ENCODE measurements at regions not wholly inside any gene's neighbourhood (a gene's known extent, or its start where the extent isn't known, plus 50 kb on each side); places are given as distances from the start of the nearest gene placed in this dataset.
"Not testable (repeated sequence)": the region's sequence is repeated elsewhere in the genome, so short reads cannot be mapped to it uniquely, and the experiment has no call there.

DNA sequence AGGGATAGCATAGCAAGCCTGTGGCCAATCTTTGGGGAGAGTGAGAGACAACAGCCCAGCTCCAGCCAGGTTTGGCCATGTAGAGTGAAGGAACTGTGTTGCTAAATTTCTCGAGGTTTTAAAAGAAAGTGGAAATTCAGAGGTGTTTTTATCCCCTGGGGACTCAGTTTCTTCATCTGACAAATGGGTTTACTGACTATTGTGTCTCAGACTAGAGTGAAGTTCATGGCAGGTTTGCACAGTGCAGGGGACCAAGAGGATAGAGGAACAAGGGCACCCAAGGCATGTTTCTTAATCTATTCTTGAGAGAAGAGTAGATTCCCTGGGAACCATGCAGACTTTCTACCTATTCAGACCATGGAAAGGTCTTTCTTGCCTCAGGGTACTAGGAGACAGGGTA, 555.8 kb upstream of the C16orf82 start:
- DNase-seq: no peak

DNA sequence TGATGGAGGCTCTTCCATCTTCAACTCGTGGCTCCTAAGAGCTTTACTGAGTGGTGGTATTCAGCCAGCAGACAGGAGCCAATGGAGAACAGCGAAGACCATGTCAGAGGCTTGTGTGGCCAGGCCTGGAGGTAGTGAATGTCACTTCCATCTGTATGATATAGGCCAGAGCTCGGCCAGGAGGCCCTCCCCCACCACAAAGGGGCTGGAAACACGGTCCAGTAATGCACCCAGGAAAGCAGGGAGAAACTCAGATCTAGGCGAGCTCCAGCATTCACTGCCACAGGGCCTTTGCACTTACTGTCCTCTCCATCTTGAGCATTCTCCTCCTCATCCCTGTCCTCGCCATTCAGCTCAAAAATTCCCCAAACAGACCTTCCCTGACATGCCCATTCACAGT, 555.3 kb upstream of the C16orf82 start:
- no peak for DNase-seq

DNA sequence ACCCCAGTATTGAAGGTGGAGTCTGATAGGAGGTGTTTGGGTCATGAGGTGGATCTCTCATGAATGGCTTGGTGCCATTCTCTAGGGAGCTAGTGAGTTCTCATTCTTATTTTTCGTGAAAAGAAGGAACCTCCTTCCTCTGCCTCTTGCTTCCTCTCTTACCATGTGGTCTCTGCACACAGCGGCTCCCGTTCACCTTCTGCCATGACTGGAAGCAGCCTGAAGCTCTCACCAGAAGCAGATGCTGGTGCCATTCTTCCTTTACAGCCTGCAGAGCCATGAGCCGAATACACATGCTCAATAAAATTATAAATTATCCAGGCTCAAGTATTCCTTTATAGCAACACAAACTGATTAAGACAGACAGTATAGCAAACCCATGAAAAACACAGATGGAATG, 545.1 kb upstream of the C16orf82 start:
- DNase-seq: no peak

DNA sequence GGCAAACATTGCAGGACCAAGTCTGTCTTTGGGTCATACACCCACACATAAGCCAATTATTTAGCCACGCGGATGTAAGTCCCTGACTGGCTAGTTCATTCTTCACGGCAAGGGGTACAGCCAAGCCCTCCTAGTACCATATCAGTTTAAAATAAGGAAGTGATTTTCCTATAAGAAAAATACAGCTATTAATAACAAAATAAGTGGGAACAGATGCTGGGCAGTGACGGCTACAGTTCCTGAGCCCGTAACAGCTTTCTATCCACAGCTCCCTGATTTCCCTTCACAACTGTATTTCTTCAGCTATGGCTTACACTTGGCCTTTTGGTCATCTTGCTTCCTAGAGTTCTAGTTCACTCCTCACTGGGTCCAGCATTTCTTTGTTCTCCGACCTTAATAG, 542.4 kb upstream of the C16orf82 start:
- DNase-seq: no peak

DNA sequence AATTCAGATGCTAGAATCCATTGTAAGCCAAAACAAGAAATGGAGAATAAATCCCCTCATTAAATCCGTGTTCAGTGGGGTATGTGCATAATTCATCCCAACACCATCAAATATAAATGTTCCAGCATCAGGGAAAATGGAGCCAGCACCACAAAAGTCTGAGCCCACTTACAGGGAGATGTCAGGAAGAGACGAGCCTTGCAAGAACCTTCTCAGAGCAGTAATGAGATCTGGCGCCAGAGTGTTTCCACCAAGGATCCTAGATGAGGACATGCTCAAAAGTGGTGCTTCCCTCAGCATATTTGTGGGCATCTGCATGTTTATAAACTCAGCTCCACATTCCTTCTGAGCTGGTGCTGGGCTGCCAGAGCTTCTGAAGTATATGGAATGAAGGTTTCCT, 541.9 kb upstream of the C16orf82 start:
- no peak for DNase-seq

DNA sequence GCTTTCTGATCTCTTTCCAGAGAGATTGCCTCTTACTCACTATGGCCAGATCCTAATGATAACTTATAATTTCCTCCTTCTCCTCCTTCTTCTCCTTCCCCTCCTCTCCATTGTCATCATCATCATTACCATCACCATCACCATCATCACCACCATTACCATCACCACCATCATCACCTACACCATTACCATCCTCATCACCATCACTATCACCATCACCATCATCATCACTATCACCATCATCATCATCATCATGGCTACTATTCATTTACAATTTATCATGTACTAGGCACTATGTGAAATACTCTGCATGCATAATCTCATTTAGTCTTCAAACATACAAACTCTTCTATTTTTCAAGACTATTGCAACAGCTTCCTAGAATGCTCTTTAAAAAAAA, 540.9 kb upstream of the C16orf82 start:
- no peak for DNase-seq

DNA sequence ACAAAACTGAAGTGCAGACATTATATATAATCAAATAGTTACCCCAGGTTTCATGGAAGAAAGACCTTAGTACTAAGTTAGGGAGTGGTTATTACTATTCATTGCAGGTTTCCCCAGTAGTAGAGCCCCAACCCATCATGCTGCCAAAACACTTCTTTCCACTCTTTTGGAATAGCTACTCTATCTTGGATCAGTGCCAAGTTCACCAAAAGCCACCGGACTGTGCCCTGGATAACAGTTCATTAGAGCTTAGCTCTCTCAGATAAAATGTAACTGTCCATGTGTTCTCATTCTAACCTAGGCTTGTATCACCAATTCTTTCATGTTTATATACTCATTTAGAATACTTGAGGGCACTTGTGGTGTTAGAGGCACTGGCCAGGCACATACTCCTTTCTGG, 540.1 kb upstream of the C16orf82 start:
- DNase-seq: no peak

DNA sequence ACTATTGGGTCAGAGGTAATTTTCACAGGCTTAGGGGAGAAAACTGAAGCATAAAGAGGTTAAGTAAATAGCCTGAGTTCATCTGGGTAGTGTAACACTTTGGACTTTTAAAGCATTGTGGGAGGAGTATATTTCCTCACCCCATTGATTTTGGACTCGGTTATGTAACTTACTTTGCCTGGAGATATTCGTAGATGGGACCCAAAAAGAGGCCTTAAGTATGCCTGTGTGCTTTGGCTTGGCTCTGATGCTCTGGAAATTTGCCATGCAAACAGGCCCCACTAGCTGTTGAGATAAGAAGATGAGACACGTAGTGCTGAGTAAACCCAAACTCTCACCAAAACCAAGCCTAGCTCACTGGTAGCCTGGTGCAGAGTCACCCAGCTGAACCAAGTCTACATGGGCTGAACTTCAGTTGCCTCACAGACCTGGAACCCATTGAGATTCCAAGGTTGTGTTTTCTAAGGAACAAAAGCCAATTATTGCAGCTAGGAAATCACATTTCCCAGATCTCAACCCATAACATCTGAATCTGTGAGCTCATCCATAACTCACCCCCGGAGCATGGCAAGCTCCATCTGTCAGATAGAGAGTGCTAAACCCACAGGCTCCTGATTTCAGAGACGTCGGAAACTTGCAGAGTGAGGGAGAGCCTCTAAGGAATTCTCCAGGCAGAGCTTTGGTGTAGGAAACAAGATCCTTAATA, 536.0 kb upstream of the C16orf82 start:
- DNase-seq: no peak

DNA sequence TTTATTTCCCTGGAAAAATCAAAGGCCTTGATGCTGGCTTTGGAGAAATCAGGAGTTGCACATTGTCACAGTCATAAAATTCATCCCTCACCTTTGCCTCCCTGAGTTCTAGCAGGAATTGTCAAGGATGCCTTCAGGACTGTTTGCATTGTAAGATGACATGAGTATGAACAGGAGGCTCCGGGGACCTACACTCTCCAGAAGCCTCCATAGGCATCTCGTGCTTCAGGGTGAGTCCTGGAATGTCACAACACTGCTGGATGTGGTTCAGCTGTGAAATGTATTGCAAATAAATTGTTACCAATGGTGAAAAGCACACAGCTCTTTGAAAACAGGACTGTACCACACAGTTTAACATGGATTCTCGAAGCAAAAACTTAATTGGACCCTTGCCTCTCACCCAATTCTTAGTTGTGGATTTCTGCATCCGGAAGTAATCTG, 535.4 kb upstream of the C16orf82 start:
- no peak for DNase-seq

DNA sequence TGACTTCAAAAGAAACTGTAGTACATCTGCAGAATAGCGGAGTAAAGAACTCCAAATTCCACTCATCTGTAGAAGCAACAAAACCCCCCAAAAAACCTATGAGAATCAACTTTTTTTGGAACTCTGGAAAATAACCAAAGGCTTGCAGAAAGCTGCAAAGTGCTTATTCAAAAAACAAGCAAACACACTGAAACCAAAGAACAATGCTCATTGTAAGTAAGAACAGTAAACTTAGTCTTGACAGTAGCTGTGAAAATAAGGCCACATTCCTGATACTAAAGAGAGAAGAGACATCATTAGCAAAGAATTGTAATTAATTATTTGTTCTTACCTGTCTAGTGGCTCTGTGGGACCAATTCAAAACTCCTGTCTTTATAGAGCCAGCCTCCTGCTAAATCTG, 534.3 kb upstream of the C16orf82 start:
- DNase-seq: no peak

DNA sequence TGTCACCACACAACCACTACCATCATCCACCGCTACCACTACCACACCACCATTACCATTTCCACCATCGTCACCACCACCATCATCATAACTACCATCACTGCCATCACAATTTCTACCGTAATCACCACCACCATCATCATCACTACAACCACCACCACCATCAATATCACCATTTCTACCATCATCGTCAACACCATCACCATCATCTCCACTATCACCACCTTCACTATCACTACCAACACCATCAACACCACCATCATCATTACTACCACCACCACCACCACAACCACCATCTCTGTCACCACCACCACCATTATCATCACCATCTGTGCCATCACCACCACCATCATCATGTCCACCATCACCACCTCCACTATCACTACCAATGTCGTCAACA, 524.5 kb upstream of the C16orf82 start:
- DNase-seq: no peak

DNA sequence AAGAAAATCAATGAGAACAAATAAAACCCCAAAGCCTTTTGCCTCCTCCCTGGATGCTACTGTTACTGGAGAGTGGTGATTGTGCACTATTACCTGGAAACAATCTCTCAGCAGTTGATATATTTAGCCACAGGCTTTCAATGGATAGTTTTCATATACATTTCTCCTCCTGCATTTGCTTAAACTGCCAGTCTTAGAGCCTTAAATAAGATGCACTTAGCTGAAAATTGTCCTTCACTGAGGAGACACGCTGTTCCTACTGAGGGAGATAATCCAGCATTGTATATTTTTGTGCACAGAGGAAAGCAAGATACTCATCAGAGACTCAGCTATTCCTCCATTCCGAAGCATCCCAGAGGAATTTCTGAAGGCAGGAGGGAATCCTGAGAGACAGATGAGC, 520.2 kb upstream of the C16orf82 start:
- DNase-seq: no peak

DNA sequence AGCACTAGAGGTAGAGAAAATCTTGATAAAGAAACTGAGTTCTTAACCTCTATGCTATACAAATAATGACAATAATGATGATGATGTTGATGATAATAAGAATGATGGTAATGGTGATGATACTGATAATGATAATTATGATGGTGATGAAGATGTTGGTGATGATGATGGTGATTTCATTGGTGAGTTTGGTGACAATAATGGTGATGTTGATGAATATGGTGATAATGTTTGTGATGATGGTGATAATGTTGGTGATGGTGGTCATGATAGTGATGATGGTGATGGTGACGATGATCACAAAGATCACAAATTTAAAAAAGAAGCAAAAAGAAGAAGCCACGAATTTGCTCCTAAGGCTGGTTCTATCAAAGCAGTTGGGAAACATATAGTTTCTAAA, 519.0 kb upstream of the C16orf82 start:
- no peak for DNase-seq

DNA sequence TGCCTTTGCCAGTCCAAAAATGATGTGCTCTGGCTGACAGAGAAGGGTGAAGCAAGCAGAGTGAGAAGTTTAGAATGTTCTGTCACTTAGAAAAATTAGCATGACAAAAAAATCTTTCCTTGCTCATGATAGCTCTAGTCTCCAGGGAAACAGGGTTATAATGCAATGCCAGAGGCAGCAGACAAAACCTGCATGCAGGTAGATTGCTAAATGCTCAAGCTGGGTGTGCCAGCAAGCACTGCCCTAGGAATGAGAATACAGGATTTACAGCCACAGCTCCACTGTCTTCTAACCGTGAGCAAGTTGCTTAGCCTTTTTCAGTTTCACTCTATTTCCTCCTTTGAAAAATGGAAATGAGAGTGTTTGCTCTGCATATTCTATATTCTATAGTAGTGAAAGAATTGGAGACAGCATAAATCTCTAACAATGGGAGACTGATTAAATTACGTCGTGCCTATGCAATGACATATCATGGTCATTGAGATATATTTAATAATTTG, 516.6 kb upstream of the C16orf82 start:
- DNase-seq: no peak

DNA sequence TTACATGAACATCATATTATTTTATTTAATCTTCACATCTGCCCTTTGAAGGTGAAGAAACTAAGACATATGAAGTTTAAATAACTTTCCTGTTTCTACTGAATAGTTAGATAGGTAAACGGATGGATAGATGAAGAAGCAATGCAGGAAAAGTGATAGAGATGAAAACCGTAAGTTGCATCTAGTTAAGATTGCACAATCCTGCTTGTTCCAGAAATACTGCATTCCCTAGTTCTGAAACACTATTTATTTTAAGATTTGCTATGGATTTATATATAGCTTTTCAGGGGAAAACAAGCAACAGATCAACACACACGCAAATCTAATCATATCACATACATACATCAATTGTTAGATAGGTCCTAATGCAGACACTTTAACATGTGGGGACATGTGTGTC, 512.7 kb upstream of the C16orf82 start:
- no peak for DNase-seq

DNA sequence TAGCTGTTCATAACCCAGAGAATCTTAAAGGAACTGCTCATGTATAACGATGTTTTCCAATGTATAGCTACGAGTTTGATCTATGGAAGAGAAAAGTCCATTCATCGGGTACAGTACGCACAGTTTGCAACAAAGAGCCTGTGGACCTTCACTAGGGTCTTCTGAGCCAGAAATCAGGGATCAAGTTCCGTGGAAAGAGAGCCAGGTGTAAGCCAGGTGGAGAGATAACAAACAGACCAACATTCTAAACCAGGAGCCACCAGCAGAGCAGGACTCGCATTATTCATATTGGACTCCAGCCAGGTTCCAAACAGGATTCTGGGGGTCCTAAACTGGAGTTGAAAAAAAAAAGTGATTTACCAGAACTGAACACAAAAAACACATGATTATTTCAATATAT, 505.4 kb upstream of the C16orf82 start:
- no peak for DNase-seq

DNA sequence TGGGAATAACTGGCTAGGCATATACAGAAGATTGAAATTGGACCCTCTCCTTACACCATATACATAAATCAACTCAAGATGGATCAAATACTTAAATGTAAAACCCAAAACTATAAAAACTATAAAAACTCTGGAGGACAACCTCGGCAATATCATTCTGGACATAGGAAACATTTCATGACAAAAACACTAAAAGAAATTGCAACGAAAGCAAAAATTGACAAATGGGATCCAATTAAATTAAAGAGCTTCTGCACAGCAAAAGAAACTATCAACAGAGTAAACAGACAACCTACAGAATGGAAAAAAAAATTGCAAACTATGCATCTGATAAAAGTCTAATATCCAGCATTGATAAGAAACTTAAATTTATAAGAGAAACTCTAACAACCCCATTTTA, 503.7 kb upstream of the C16orf82 start:
- no peak for DNase-seq

DNA sequence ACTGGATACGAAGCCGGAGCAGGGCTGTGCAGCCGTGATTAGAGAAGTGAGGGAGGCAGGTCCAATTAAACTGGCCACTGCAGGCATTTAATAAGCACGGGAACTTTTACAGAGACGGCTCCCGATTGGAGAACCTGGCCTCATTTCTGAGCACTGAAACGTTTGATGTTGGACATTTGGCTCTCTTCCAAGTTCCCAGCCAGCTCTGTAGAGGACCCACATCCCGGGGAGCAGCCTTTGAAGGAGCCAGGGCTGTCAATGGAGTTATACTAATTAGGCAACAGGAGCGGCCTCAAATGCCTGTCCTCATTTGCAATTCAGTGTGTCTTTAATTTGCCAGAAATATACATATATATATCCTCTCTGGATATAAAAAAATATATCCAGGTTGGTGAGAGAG, 499.4 kb upstream of the C16orf82 start:
- DNase-seq: no peak

DNA sequence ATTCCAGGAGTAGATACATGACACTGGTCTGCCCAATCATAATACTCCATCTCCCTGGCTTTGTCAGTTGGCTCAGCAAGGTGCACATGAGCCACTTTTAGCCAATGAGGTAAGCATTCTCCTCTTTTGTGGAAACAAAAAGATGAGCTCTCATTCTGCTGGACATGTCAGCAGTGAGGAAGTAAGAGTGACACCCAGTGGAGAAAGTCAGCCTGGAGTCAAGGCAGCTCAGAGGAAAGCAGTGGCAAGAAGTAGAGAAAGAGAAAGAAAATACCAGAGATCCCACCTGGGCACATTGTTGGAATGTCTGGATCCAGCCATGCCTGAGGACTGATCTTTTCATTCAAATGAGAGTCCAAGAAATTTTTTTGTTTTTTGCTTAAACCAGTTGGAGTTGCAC, 496.9 kb upstream of the C16orf82 start:
- no peak for DNase-seq

DNA sequence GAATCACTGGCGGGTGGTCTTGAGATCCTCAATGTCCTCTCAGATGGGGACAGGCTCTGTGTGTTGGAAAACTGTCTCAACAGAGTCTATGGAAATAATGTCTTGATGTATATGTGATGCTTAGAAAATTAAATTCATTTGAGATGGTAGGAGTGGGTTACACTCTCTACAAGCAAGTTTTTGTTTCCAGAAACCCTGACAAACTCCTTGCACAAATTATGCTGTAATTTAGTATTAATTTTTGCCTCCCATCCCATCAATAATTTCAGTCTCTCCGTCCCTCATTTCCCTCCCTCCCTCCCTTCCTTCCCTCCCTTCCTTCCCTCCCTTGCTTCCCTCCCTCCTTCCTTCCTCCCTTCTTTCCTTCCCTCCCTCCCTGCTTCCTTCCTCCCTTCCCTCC, 488.0 kb upstream of the C16orf82 start:
- DNase-seq: no peak

DNA sequence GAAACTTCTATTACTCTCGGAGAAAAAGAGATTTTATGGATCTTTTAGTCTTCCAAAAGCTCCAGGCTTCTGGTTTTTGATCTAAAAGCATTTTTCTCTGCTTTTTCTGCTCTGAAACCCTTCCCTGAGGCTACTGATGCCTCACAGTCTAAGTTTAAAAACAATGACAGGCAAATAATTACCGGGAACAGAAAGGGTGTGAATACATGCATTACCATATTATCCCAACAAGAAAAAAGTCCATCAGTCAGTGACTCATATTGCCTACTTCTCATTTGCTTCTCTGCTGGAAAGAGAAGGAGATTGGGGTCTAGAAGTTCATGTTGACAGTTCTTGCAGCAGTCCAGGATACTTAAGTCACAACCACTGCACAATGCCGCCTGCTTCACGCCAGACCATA, 482.9 kb upstream of the C16orf82 start:
- DNase-seq: no peak

DNA sequence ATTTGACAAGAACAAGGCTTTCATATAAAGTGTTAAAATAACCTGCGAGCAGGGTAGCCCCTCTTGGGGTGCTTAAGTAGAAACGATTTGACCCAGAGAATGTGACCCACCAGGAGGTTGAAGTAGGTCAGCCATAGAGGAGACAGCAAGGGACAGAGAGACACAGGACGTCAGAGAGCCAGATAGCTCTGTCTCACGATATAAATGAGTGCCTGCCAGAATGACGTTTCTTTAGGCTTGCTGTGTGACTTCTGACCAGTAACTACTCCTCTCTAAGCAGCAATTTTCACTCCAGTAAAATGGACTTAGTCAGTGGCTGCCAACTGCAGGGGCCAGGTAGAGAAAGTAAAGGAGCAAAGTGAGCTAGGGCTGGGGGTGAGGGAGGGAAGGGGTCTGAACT, 473.0 kb upstream of the C16orf82 start:
- DNase-seq: no peak

DNA sequence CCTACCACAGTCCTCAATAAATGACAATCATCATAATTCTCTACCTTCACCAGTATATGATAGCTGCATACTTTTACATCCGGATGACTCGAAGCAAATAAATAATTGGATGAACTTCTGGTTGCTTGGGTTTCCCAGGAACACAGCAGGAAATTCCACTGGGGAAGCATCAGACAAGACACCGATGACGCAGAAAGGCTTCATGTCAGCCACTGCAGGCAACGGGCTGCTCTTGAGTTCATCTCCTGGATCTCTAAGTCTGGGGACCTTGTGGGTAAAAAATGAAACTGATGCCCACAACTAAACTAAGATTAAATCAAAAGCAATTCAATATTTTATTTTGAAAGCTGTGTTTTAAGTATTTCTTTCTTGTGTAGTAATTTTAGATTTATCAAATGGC, 472.1 kb upstream of the C16orf82 start:
- DNase-seq: no peak

DNA sequence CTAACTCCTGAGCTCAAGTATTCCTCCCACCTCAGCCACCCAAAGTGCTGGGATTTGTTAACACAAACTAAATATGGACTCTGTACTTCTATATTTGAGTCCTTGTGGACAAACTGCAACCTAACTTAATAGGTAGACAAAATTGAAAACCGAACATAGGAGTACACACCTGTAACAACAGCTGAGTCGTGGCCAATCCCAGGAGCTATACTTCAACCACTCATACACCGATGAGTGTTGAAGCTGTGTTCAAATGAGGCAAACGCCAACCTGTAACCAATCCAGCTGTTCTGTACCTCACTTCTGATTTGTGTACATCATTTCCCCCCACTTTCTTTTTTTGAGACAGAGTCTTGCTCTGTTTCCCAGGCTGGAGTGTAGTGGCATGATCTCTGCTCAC, 471.5 kb upstream of the C16orf82 start:
- no peak for DNase-seq

DNA sequence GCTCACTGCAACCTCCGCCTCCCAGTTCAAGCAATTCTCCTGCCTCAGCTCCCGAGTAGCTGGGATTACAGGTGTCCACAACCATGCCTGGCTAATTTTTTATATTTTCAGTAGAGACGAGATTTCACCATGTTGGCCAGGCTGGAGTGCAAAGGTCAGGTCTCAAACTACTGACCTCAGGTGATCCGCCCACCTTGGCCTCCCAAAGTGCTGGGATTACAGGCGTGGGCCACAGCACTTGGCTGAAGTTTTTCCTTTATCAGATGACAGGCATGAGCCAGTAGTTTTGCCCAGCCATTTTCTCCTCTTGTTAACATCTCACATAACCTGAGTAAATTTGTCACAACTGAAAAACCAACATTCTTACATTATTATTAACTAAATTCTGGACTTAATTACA, 470.7 kb upstream of the C16orf82 start:
- not testable (repeated sequence) for DNase-seq
